Stromal cell of bone marrow (primary cell): ENCODE measurements at regions not wholly inside any gene's neighbourhood (a gene's known extent, or its start where the extent isn't known, plus 50 kb on each side); places are given as distances from the start of the nearest gene placed in this dataset.

Experiments used
- DNase-seq: peaks from one replicate; pipeline ENCODE4 v3.0.0-alpha.2; 2012; ENCODE audit warnings: low read depth

- DNase-seq: peak; percentile 1
Measured at GRCh38 chr6:114785235-114786127, 442.7 kb upstream of the HS3ST5 start.

GRCh38 chr6:114783783-114784182 lies 441.0 kb upstream of the HS3ST5 start:
- DNase-seq: no peak

GRCh38 chr6:114783083-114783482 lies 440.3 kb upstream of the HS3ST5 start:
- no peak for DNase-seq

- no peak for DNase-seq
Measured at GRCh38 chr6:114764866-114765265, 422.0 kb upstream of the HS3ST5 start.

- DNase-seq: no peak
Measured at GRCh38 chr6:114762145-114762544, 419.3 kb upstream of the HS3ST5 start.

- DNase-seq: peak; percentile 70
Measured at GRCh38 chr6:114747995-114748625, 405.3 kb upstream of the HS3ST5 start.

- no peak for DNase-seq
Measured at GRCh38 chr6:114740547-114740946, 397.7 kb upstream of the HS3ST5 start.

- DNase-seq: no peak
Measured at GRCh38 chr6:114739656-114740055, 396.8 kb upstream of the HS3ST5 start.

GRCh38 chr6:114735025-114735735 lies 392.4 kb upstream of the HS3ST5 start:
- DNase-seq: peak; percentile 4

- DNase-seq: no peak
Measured at GRCh38 chr6:114733596-114733995, 390.8 kb upstream of the HS3ST5 start.

GRCh38 chr6:114718716-114719270 lies 376.0 kb upstream of the HS3ST5 start:
- DNase-seq: no peak

- DNase-seq: no peak
Measured at GRCh38 chr6:114718186-114718585, 375.4 kb upstream of the HS3ST5 start.

GRCh38 chr6:114714836-114715507 lies 372.1 kb upstream of the HS3ST5 start:
- no peak for DNase-seq

GRCh38 chr6:114713690-114714089 lies 370.9 kb upstream of the HS3ST5 start:
- no peak for DNase-seq

- DNase-seq: no peak
Measured at GRCh38 chr6:114712129-114712662, 369.4 kb upstream of the HS3ST5 start.

GRCh38 chr6:114707081-114707620 lies 364.3 kb upstream of the HS3ST5 start:
- DNase-seq: no peak

- no peak for DNase-seq
Measured at GRCh38 chr6:114690625-114691024, 347.8 kb upstream of the HS3ST5 start.

GRCh38 chr6:114659513-114659912 lies 316.7 kb upstream of the HS3ST5 start:
- DNase-seq: no peak

- no peak for DNase-seq
Measured at GRCh38 chr6:114651611-114652010, 308.8 kb upstream of the HS3ST5 start.

- no peak for DNase-seq
Measured at GRCh38 chr6:114650891-114651290, 308.1 kb upstream of the HS3ST5 start.

GRCh38 chr6:114649298-114649697 lies 306.5 kb upstream of the HS3ST5 start:
- DNase-seq: no peak
